PFSK-1 (cell line): ENCODE measurements at regions not wholly inside any gene's neighbourhood (a gene's known extent, or its start where the extent isn't known, plus 50 kb on each side); places are given as distances from the start of the nearest gene placed in this dataset.

ENCODE experiments used
- FOXP2 ChIP-seq: optimal IDR thresholded peaks from 2 replicates; pipeline ENCODE3; 2011; ENCODE audit warnings: borderline replicate concordance, control low read depth, inconsistent platforms; ENCODE audit not compliant: insufficient read depth; ENCODE audit errors: extremely low read length, extremely low read depth
- POLR2AphosphoS5 ChIP-seq: IDR thresholded peaks from 2 replicates; pipeline ENCODE4 v1.6.1; 2012; ENCODE audit warnings: low read depth, mild to moderate bottlenecking, control low read depth, low read length, moderate library complexity
- SIN3A ChIP-seq: IDR thresholded peaks from 2 replicates; pipeline ENCODE4 v1.6.1; 2012; ENCODE audit warnings: mild to moderate bottlenecking, low read length, moderate library complexity, borderline replicate concordance; ENCODE audit not compliant: insufficient read depth
- TAF1 ChIP-seq: IDR thresholded peaks from 2 replicates; pipeline ENCODE4 v1.6.1; 2012; ENCODE audit warnings: low read length, control low read depth, borderline replicate concordance; ENCODE audit not compliant: insufficient read depth
- TF ChIP-seq, protein P1 (sequence below), 2 experiments: IDR thresholded peaks; 2 replicates each; pipeline versions ENCODE4 v1.6.1 to v1.8.0; 2011 to 2012; ENCODE audit warnings: low read depth in 2 of 2, low read length in 2 of 2, control low read depth in 1 of 2, inconsistent platforms in 1 of 2, mild to moderate bottlenecking in 1 of 2, moderate library complexity in 1 of 2; ENCODE audit not compliant: insufficient read depth in 1 of 2

DNA sequence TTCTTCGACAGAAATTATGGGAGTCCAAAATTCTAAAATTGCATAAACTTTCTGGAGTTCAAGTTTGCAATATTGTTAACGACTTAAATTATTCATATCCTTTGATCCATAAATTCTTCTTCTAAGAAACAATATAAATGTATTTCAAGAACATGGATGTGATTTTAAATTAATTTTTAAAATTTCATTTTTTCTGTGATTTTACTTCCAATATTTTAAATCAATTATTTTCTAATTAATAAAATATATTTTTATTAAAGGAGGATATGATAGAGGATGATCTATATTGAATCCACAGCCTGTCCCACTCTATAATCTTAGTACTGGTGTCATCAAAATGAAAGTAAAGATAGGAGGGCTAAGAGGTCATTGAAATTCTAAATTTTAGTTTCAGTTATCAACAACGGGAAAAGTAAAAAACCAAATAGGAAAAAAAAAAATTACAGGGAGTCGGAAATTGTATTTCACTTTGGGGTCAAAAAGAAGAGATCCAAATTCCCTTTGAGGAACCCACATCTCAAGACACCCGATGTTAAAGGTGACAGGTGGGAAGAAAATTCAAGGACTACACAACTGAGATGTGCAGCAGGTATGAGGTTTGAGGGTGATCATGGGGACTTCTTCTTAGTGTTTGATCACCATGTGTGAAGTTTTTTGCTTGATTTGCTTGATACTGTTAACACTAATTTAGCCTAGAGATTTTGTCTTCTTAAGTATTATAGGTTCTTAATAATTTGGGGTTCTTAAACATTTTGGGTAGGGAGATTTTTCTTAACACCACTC lies 154.8 kb upstream of the RGS18 start:
- TF ChIP-seq POLR2AphosphoS5 (no peak), SIN3A (no peak), FOXP2 (no peak), TAF1 (no peak)
- TF ChIP-seq, protein P1, sequence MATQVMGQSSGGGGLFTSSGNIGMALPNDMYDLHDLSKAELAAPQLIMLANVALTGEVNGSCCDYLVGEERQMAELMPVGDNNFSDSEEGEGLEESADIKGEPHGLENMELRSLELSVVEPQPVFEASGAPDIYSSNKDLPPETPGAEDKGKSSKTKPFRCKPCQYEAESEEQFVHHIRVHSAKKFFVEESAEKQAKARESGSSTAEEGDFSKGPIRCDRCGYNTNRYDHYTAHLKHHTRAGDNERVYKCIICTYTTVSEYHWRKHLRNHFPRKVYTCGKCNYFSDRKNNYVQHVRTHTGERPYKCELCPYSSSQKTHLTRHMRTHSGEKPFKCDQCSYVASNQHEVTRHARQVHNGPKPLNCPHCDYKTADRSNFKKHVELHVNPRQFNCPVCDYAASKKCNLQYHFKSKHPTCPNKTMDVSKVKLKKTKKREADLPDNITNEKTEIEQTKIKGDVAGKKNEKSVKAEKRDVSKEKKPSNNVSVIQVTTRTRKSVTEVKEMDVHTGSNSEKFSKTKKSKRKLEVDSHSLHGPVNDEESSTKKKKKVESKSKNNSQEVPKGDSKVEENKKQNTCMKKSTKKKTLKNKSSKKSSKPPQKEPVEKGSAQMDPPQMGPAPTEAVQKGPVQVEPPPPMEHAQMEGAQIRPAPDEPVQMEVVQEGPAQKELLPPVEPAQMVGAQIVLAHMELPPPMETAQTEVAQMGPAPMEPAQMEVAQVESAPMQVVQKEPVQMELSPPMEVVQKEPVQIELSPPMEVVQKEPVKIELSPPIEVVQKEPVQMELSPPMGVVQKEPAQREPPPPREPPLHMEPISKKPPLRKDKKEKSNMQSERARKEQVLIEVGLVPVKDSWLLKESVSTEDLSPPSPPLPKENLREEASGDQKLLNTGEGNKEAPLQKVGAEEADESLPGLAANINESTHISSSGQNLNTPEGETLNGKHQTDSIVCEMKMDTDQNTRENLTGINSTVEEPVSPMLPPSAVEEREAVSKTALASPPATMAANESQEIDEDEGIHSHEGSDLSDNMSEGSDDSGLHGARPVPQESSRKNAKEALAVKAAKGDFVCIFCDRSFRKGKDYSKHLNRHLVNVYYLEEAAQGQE (IDR thresholded peaks at IDR 0.05; ENCODE audit: insufficient read depth in 1 of 2, low read depth in 2 of 2, low read length in 2 of 2): no peak

DNA sequence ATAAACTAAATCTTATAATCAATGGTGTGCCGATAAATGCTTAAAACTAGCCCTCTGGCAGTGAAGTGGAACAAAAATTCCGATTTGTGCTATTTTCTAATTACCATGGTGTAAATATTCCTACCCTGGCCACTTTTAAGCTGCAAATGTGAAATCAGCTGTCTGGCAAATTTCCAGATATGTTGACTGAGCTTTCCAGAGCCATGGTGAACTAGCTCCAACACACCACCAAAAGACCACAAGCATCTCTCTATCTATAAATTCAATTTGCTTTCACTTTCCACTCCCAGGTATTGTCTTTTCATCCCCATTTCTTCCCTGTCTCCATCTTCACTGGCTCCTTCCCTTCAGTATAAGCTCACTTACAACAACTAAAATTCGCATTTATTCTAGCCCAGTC lies 152.3 kb upstream of the RGS18 start:
- TF ChIP-seq FOXP2: no peak
- no peak for TF ChIP-seq TAF1
- no peak for TF ChIP-seq POLR2AphosphoS5
- no peak for TF ChIP-seq SIN3A
- TF ChIP-seq, protein P1 (IDR thresholded peaks at IDR 0.05; ENCODE audit: insufficient read depth in 1 of 2, low read depth in 2 of 2, low read length in 2 of 2): no peak

DNA sequence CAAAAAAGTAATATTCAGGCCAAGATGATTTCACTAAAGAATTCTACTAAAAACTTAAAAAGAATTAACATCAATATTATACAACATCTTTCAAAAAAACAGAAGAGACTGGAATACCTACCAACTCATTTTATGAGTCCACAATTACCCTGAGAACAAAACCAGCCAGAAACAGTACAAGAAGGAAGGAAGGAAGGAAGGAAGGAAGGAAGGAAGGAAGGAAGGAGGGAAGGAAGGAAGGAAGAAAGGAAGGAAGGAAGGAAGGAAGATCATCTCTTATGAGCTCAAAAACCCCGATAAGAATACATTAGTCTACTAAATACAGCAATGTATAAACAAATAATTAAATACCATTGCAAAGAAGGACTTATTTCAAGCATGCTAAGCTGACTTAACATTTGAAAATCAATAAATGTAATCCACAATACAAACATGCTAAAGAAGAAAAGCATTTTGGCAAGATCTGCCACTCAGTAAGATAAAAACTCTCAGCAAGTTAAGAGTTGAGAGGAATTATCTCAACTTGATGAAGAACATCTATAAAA lies 149.9 kb upstream of the RGS18 start:
- TF ChIP-seq FOXP2: no peak
- no peak for TF ChIP-seq TAF1
- TF ChIP-seq, protein P1 (IDR thresholded peaks at IDR 0.05; ENCODE audit: insufficient read depth in 1 of 2, low read depth in 2 of 2, low read length in 2 of 2): no peak
- no peak for TF ChIP-seq SIN3A

DNA sequence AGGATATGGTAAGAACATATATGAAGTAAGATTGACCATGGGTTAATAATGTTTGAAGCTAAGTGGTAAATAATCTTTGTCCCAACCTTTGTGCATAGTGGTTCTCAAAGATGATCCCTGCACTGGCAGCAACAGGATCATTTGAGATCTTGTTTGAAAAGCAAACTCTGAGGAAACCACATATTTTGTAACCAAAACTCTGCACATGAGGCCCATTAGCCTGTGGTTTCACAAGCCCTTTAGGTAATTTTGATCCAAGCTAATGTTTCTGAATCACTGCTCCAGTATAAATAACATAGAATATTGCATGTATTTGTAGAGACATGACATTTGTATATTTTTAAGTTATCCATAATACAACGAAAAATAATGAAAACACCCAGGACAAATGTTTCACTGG lies 147.9 kb upstream of the RGS18 start:
- TF ChIP-seq FOXP2: no peak
- TF ChIP-seq TAF1: no peak
- TF ChIP-seq POLR2AphosphoS5: no peak

DNA sequence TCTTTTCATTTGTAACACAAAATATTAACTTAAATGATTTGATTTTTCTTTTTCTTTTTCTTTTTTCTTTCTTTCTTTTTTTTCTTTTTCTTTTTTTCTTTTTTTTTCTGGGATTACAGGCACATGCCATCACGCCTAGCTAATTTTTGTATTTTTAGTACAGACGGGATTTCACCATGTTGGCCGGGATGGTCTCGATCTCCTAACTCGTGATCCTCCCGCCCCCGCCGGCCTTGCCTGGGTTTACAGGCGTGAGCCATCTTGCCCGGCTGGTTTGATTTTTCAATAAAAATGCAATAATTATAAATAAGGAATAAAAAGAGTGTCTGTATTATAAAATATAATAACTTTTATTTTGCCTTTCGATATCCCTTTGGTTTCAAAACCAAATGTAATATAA lies 146.7 kb upstream of the RGS18 start:
- TF ChIP-seq, protein P1 (IDR thresholded peaks at IDR 0.05; ENCODE audit: insufficient read depth in 1 of 2, low read depth in 2 of 2, low read length in 2 of 2): no peak
- TF ChIP-seq SIN3A (no peak), TAF1 (no peak), POLR2AphosphoS5 (no peak), FOXP2 (no peak)
